Chondrocyte (in vitro differentiated cells): ENCODE measurements at regions not wholly inside any gene's neighbourhood (a gene's known extent, or its start where the extent isn't known, plus 50 kb on each side); places are given as distances from the start of the nearest gene placed in this dataset.

Experiments
- DNase-seq: peaks from one replicate; pipeline ENCODE4 v3.0.0; 2021; ENCODE audit warnings: mixed read lengths, low spot score
- H3K27ac Mint-ChIP-seq: one replicate; pipeline ENCODE4 v1.8.0; 2021; ENCODE audit warnings: mild to moderate bottlenecking, moderate library complexity, mixed read lengths; ENCODE audit not compliant: unreplicated experiment
- H3K27me3 Mint-ChIP-seq: 2 replicates; pipeline ENCODE4 v1.8.0; 2021; ENCODE audit warnings: low read depth, mixed read lengths
- H3K36me3 Mint-ChIP-seq: 2 replicates; pipeline ENCODE4 v1.8.0; 2021; ENCODE audit warnings: low read depth, mixed read lengths
- H3K4me1 Mint-ChIP-seq: 2 replicates; pipeline ENCODE4 v1.8.0; 2021; ENCODE audit warnings: low read depth, mild to moderate bottlenecking, mixed read lengths
- H3K4me3 Mint-ChIP-seq: one replicate; pipeline ENCODE4 v1.8.0; 2021; ENCODE audit warnings: mild to moderate bottlenecking, moderate library complexity, mixed read lengths; ENCODE audit not compliant: unreplicated experiment
- H3K9me3 Mint-ChIP-seq: 2 replicates; pipeline ENCODE4 v1.8.0; 2021; ENCODE audit warnings: low read depth, mixed read lengths
- TF ChIP-seq, protein P1 (sequence below): fragments of 200-600 bp; sonication (generic); IDR thresholded peaks from 2 replicates; pipeline ENCODE4 v1.5.0; 2021; ENCODE audit warnings: antibody characterized with exemption, mild to moderate bottlenecking, moderate library complexity

- TF ChIP-seq, protein P1, sequence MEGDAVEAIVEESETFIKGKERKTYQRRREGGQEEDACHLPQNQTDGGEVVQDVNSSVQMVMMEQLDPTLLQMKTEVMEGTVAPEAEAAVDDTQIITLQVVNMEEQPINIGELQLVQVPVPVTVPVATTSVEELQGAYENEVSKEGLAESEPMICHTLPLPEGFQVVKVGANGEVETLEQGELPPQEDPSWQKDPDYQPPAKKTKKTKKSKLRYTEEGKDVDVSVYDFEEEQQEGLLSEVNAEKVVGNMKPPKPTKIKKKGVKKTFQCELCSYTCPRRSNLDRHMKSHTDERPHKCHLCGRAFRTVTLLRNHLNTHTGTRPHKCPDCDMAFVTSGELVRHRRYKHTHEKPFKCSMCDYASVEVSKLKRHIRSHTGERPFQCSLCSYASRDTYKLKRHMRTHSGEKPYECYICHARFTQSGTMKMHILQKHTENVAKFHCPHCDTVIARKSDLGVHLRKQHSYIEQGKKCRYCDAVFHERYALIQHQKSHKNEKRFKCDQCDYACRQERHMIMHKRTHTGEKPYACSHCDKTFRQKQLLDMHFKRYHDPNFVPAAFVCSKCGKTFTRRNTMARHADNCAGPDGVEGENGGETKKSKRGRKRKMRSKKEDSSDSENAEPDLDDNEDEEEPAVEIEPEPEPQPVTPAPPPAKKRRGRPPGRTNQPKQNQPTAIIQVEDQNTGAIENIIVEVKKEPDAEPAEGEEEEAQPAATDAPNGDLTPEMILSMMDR: no peak
- peaks cover 8% of the 10 kb centered on the region for H3K4me1 Mint-ChIP-seq
- H3K4me3 Mint-ChIP-seq: no peak overlapping the region
- no peaks in the 10 kb centered on the region for H3K27me3 Mint-ChIP-seq
- no peaks in the 10 kb centered on the region for H3K36me3 Mint-ChIP-seq
- no peaks in the 10 kb centered on the region for H3K9me3 Mint-ChIP-seq
- DNase-seq: no peak
- H3K27ac Mint-ChIP-seq: no peak overlapping the region
Observed at GRCh38 chr5:124954784-124955183, 208.3 kb upstream of the ZNF608 start.

DNA sequence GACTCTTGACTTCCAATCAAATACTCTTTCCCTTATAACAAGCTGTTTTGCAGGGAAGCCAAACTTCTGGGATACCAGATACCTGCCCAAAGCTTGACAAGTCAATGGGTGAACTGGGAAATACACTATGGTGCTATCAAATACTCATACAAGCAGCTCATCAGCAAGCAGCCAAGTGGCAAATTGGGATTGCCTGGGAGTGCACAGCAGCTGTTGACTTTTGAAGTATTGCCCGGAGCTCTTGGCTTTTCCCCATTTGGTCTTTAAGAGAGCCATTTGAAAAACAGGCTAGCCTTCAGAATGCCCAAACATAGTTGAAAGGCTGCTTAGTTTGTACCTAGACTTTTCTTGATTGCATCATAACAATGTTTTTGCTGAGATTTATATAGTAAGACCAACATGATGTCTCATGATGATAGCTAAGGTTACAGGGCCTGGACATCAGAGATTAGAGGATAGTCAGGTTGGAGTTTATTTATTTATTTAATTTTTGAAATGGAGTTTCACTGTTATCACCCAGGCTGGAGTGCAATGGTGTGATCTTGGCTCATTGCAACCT lies 210.1 kb upstream of the ZNF608 start:
- TF ChIP-seq, protein P1: no peak
- Mint-ChIP-seq H3K4me3 (no peak overlapping the region), H3K36me3 (no peaks in the 10 kb centered on the region), H3K27me3 (no peaks in the 10 kb centered on the region), H3K4me1 (peaks cover 2% of the 10 kb centered on the region), H3K9me3 (no peaks in the 10 kb centered on the region), H3K27ac (no peak overlapping the region)
- DNase-seq: no peak

GRCh38 chr5:124957063-124957462 lies 210.6 kb upstream of the ZNF608 start:
- peaks cover 2% of the 10 kb centered on the region for H3K4me1 Mint-ChIP-seq
- H3K4me3 Mint-ChIP-seq: no peak overlapping the region
- H3K36me3 Mint-ChIP-seq: no peaks in the 10 kb centered on the region
- no peaks in the 10 kb centered on the region for H3K27me3 Mint-ChIP-seq
- H3K27ac Mint-ChIP-seq: no peak overlapping the region
- H3K9me3 Mint-ChIP-seq: no peaks in the 10 kb centered on the region
- TF ChIP-seq, protein P1: no peak
- no peak for DNase-seq

- no peak overlapping the region for H3K27ac Mint-ChIP-seq
- no peaks in the 10 kb centered on the region for H3K27me3 Mint-ChIP-seq
Observed at GRCh38 chr5:124960266-124960665, 213.8 kb upstream of the ZNF608 start.

GRCh38 chr5:124961521-124961920 lies 215.1 kb upstream of the ZNF608 start:
- no peak overlapping the region for H3K4me3 Mint-ChIP-seq
- no peaks in the 10 kb centered on the region for H3K36me3 Mint-ChIP-seq
- H3K9me3 Mint-ChIP-seq: no peaks in the 10 kb centered on the region
- H3K4me1 Mint-ChIP-seq: peaks cover 6% of the 10 kb centered on the region
- TF ChIP-seq, protein P1: no peak
- no peak for DNase-seq
- no peak overlapping the region for H3K27ac Mint-ChIP-seq
- H3K27me3 Mint-ChIP-seq: no peaks in the 10 kb centered on the region

More at GRCh38 chr5:124960266-124960665, 213.8 kb upstream of the ZNF608 start:
- Mint-ChIP-seq H3K9me3 (no peaks in the 10 kb centered on the region), H3K36me3 (no peaks in the 10 kb centered on the region), H3K4me1 (peaks cover 6% of the 10 kb centered on the region), H3K4me3 (no peak overlapping the region)
- no peak for DNase-seq
- TF ChIP-seq, protein P1: no peak
